GM12878 (cell line): ENCODE measurements at regions not wholly inside any gene's neighbourhood (a gene's known extent, or its start where the extent isn't known, plus 50 kb on each side); places are given as distances from the start of the nearest gene placed in this dataset.

ENCODE experiments used
- ATAC-seq: fragments of 200-7000 bp; cut with Tn5 transposase; 3 replicates; pipeline ENCODE4 v1.9.1; 2020; ENCODE audit warnings: mild to moderate bottlenecking, moderate library complexity
- BruUV-seq: library from RNA; stranded (reverse); fragments of 400-500 nt; replicated peaks from 2 replicates; lab custom pipeline; 2021; lab: Mats Ljungman, UMichigan
- CTCF ChIA-PET: fragments of 300-600 bp; sonication (Branson Sonifier 250); formaldehyde crosslinking; extraction: SDS; loops from one replicate; lab custom pipeline; 2021; ENCODE audit warnings: inconsistent platforms; lab: Yijun Ruan, JAX
- POLR2A ChIA-PET: fragments of 350-600 bp; formaldehyde crosslinking; extraction: SDS; loops from one replicate; lab custom pipeline; 2021; ENCODE audit warnings: inconsistent platforms; lab: Charles Lee
- RAD21 ChIA-PET: fragments of 300-600 bp; sonication (Branson Sonifier 250); formaldehyde crosslinking; loops from one replicate; lab custom pipeline; 2023; ENCODE audit warnings: antibody characterized with exemption; ENCODE audit not compliant: unreplicated experiment; lab: Charles Lee
- SMC1A ChIA-PET: fragments of 300-600 bp; sonication (Branson Sonifier 250); formaldehyde crosslinking; loops from one replicate; lab custom pipeline; 2023; ENCODE audit not compliant: unreplicated experiment, uncharacterized antibody; lab: Charles Lee
- DNase-seq: peaks from one replicate; pipeline ENCODE4 v3.0.0-alpha.2; 2011; ENCODE audit warnings: low read depth, low spot score
- FAIRE-seq: peaks from 3 replicates; lab custom pipeline; 2011; peaks lifted over from hg19 to GRCh38; lab: Jason Lieb, UNC
- H2AFZ ChIP-seq: 2 replicates; pipeline ENCODE4 v1.6.0; 2011; ENCODE audit warnings: low read depth, low read length, control low read depth; ENCODE audit not compliant: control insufficient read depth
- H3K27ac ChIP-seq: 2 replicates; pipeline ENCODE4 v1.5.1; 2011; ENCODE audit warnings: control low read depth; ENCODE audit not compliant: control insufficient read depth, insufficient read depth
- H3K27me3 ChIP-seq, 2 experiments: replicated peaks in 1 of 2; 2 replicates each; pipeline versions ENCODE4 v1.6.0 to v1.6.1; 2011; ENCODE audit warnings: low read length in 1 of 2; ENCODE audit not compliant: control insufficient read depth in 2 of 2, insufficient read depth in 2 of 2
- H3K36me3 ChIP-seq, 2 experiments: 2 replicates each; pipeline ENCODE4 v1.5.1; 2011; ENCODE audit warnings: low read length in 1 of 2; ENCODE audit not compliant: control insufficient read depth in 2 of 2, insufficient read depth in 2 of 2
- H3K4me1 ChIP-seq: 2 replicates; pipeline ENCODE4 v1.6.1; 2011; ENCODE audit warnings: mild to moderate bottlenecking, low read length, moderate library complexity, mixed read lengths; ENCODE audit not compliant: control insufficient read depth, insufficient read depth
- H3K4me2 ChIP-seq: 2 replicates; pipeline ENCODE4 v1.6.0; 2011; ENCODE audit warnings: control low read depth; ENCODE audit not compliant: control insufficient read depth, insufficient read depth
- H3K4me3 ChIP-seq: fragments of 200-600 bp; sonication (generic); 2 replicates; pipeline ENCODE4 v1.5.1; 2016
- H3K79me2 ChIP-seq: 2 replicates; pipeline ENCODE4 v1.6.0; 2011; ENCODE audit warnings: low read length; ENCODE audit not compliant: control insufficient read depth, insufficient read depth
- H3K9ac ChIP-seq: 2 replicates; pipeline ENCODE4 v1.8.0; 2011; ENCODE audit warnings: low read length, control low read depth, mixed read lengths; ENCODE audit not compliant: control insufficient read depth, insufficient read depth
- H3K9me3 ChIP-seq: replicated peaks from 3 replicates; pipeline ENCODE4 v1.5.1; 2011; ENCODE audit warnings: mild to moderate bottlenecking, low read length; ENCODE audit not compliant: control insufficient read depth, insufficient read depth
- H4K20me1 ChIP-seq: 2 replicates; pipeline ENCODE4 v1.6.0; 2011; ENCODE audit not compliant: control insufficient read depth, insufficient read depth
- BACH1 ChIP-seq: fragments of 450-650 bp; IDR thresholded peaks from 2 replicates; pipeline ENCODE4 v1.6.1; 2017; ENCODE audit warnings: mild to moderate bottlenecking, borderline replicate concordance
- CREB1 ChIP-seq: IDR thresholded peaks from 2 replicates; pipeline ENCODE4 v1.6.1; 2012; ENCODE audit warnings: low read depth, mild to moderate bottlenecking, inconsistent platforms
- EZH2 ChIP-seq: IDR thresholded peaks from 2 replicates; pipeline ENCODE4 v1.6.1; 2012; ENCODE audit warnings: low read depth, mild to moderate bottlenecking, control low read depth, inconsistent platforms, low read length, borderline replicate concordance; ENCODE audit not compliant: control insufficient read depth
- FOXM1 ChIP-seq: IDR thresholded peaks from 2 replicates; pipeline ENCODE4 v1.6.1; 2012; ENCODE audit warnings: low read depth, mild to moderate bottlenecking, inconsistent platforms, low read length, moderate library complexity
- HDGF ChIP-seq: fragments of 450-650 bp; IDR thresholded peaks from 2 replicates; pipeline ENCODE4 v1.6.1; 2016; ENCODE audit warnings: antibody characterized with exemption
- MYC ChIP-seq: IDR thresholded peaks from 2 replicates; pipeline ENCODE4 v1.6.1; 2011; ENCODE audit warnings: mild to moderate bottlenecking, low read length, moderate library complexity, inconsistent platforms; ENCODE audit not compliant: insufficient read depth, insufficient replicate concordance, insufficient read length, severe bottlenecking
- PML ChIP-seq: IDR thresholded peaks from 2 replicates; pipeline ENCODE4 v1.6.1; 2012; ENCODE audit warnings: low read length, inconsistent platforms
- TCF7 ChIP-seq: IDR thresholded peaks from 2 replicates; pipeline ENCODE4 v1.6.1; 2014; ENCODE audit warnings: antibody characterized with exemption, borderline replicate concordance
- ZNF274 ChIP-seq: IDR thresholded peaks from one replicate; pipeline ENCODE4 v1.8.0; 2011; ENCODE audit not compliant: insufficient read length, insufficient read depth
- ZZZ3 ChIP-seq: IDR thresholded peaks from 2 replicates; pipeline ENCODE4 v1.6.1; 2011; ENCODE audit warnings: low read depth; ENCODE audit not compliant: control insufficient read depth, insufficient read length
- WGBS: methylation state at CpG from one replicate; pipeline ENCODE4 v1.1.6; 2016; ENCODE audit warnings: low lambda C conversion rate; ENCODE audit not compliant: insufficient replicate concordance, insufficient coverage; ENCODE audit errors: missing lambda C conversion rate; 5-methylcytosine and 5-hydroxymethylcytosine counted together
- in situ Hi-C: fragments of 300-500 bp; cut with MboI; formaldehyde crosslinking; loops from 9 replicates; pipeline ENCODE4 v1.14.3; 2018; ENCODE audit warnings: mixed read lengths
- intact Hi-C: fragments of 100-400 bp; cut with micrococcal nuclease; formaldehyde crosslinking; loops from one replicate; pipeline ENCODE4 v1.14.2; 2022; ENCODE audit not compliant: unreplicated experiment
- TF ChIP-seq, protein P1 (sequence below): IDR thresholded peaks from 2 replicates; pipeline ENCODE4 v1.6.1; 2011; ENCODE audit warnings: borderline replicate concordance, low read depth, mild to moderate bottlenecking, moderate library complexity, low read length; ENCODE audit not compliant: insufficient read depth, poor library complexity, severe bottlenecking

DNA sequence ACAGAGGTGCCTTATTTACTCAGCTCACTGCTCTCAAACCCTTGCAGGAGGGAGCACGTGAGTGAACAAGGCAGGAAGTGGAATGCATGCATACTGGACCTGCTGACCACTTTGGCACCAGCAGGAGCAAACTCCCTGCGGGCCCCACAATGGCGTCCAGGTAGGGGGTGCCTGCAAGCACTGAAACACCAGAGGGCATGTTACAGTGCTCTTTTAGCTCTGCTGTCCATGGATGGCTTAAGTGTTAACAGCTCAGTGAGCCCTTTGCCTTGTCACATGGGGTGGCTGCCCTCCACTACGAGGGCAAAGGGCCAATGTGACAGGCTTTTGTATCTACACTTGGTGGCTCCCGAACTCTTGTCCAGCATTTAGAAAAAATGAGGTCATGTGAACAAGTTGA lies 199.5 kb upstream of the UGT8 start:
- 34% methylated on average over 5 of the region's 5 CpGs for WGBS
- ATAC-seq, result no peak
- Histone ChIP-seq H3K27ac (no peak overlapping the region), H3K36me3 (no peaks in the 10 kb centered on the region), H3K4me1 (no peaks in the 10 kb centered on the region), H3K9ac (no peak overlapping the region), H3K27me3 (no peaks in the 10 kb centered on the region; a peak in 1 of 4 replicates), H3K4me2 (no peak overlapping the region), H3K79me2 (no peaks in the 10 kb centered on the region), H3K4me3 (no peak overlapping the region), H2AFZ (no peak overlapping the region), H3K9me3 (no peaks in the 10 kb centered on the region), H4K20me1 (no peaks in the 10 kb centered on the region)
- TF ChIP-seq FOXM1 (no peak), EZH2 (no peak), PML (no peak), CREB1 (no peak), BACH1 (no peak), ZNF274 (no peak), ZZZ3 (no peak), MYC (no peak), HDGF (no peak), TCF7 (no peak)
- TF ChIP-seq, protein P1, sequence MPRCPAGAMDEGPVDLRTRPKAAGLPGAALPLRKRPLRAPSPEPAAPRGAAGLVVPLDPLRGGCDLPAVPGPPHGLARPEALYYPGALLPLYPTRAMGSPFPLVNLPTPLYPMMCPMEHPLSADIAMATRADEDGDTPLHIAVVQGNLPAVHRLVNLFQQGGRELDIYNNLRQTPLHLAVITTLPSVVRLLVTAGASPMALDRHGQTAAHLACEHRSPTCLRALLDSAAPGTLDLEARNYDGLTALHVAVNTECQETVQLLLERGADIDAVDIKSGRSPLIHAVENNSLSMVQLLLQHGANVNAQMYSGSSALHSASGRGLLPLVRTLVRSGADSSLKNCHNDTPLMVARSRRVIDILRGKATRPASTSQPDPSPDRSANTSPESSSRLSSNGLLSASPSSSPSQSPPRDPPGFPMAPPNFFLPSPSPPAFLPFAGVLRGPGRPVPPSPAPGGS, result no peak
- ChIA-PET RAD21 (no interaction called here), POLR2A (no interaction called here), CTCF (interaction anchor here (1.6 to 1.8 kb wide), 2 partner anchors 11 to 260 kb away, joined by 4 to 9 read pairs; no protein-coding TSS in a partner anchor), SMC1A (no interaction called here)
- BruUV-seq, result no TSS peak
- DNase-seq, result no peak
- in situ Hi-C loops, result loop anchor here (10.0 kb wide), 1 partner anchor 296 kb away; no protein-coding TSS in a partner anchor
- no peak for FAIRE-seq
- intact Hi-C loops, result no loop called here
